Esophagus squamous epithelium (tissue), 5 donors: ENCODE measurements at regions not wholly inside any gene's neighbourhood (a gene's known extent, or its start where the extent isn't known, plus 50 kb on each side); places are given as distances from the start of the nearest gene placed in this dataset.
"Not testable (repeated sequence)": the region's sequence is repeated elsewhere in the genome, so short reads cannot be mapped to it uniquely, and the experiment has no call there.

Experiments
- DNase-seq: peaks from one replicate; lab custom pipeline; 2025; lab: John Stamatoyannopoulos, UW
- H3K27ac ChIP-seq, 4 donors: fragments of 200-600 bp; sonication (generic); one replicate each; pipeline ENCODE4 v1.5.1; 2016 to 2019; ENCODE audit warnings: mild to moderate bottlenecking in 1 of 4
- H3K27me3 ChIP-seq, 4 donors: fragments of 200-600 bp; sonication (generic); 1 replicate in 3 of 4; 2 replicates in 1 of 4; pipeline versions ENCODE4 v1.5.1 to v1.6.0; 2017 to 2021; ENCODE audit warnings: antibody characterized with exemption in 1 of 4
- H3K36me3 ChIP-seq, 3 donors: fragments of 200-600 bp; sonication (generic); one replicate each; pipeline ENCODE4 v1.5.1; 2016 to 2019
- H3K4me1 ChIP-seq, 3 donors: fragments of 200-600 bp; sonication (generic); one replicate each; pipeline ENCODE4 v1.5.1; 2017 to 2019
- H3K4me3 ChIP-seq, 4 donors: fragments of 200-600 bp; sonication (generic); 1 replicate in 3 of 4; 2 replicates in 1 of 4; pipeline ENCODE4 v1.5.1; 2016 to 2019; ENCODE audit warnings: mild to moderate bottlenecking in 2 of 4, moderate library complexity in 1 of 4
- H3K9me3 ChIP-seq, 3 donors: fragments of 200-600 bp; sonication (generic); one replicate each; pipeline ENCODE4 v1.5.1; 2016 to 2019
- POLR2A ChIP-seq, 4 donors: fragments of 450-650 bp; IDR thresholded peaks; one replicate each; pipeline ENCODE4 v1.6.1; 2017; ENCODE audit warnings: antibody characterized with exemption in 4 of 4, mild to moderate bottlenecking in 4 of 4, moderate library complexity in 3 of 4
- WGBS, 2 donors: methylation state at CpG; one replicate each; pipeline ENCODE4 v1.1.5; 2018; 5-methylcytosine and 5-hydroxymethylcytosine counted together
- intact Hi-C: fragments of 100-400 bp; cut with DNase I; formaldehyde crosslinking; loops from one replicate; pipeline ENCODE4 v1.15.0; 2022
- TF ChIP-seq, protein P1 (sequence below), 6 experiments: fragments of 450-650 bp in 4 of 6; fragments of 200-600 bp in 2 of 6; sonication (generic) in 2 of 6; IDR thresholded peaks; one replicate each; pipeline ENCODE4 v1.5.1; 2016 to 2019; ENCODE audit warnings: antibody characterized with exemption in 6 of 6, mild to moderate bottlenecking in 4 of 6, moderate library complexity in 4 of 6
- donor health status: DM: yes; HTN: yes; CAD: no.

DNA sequence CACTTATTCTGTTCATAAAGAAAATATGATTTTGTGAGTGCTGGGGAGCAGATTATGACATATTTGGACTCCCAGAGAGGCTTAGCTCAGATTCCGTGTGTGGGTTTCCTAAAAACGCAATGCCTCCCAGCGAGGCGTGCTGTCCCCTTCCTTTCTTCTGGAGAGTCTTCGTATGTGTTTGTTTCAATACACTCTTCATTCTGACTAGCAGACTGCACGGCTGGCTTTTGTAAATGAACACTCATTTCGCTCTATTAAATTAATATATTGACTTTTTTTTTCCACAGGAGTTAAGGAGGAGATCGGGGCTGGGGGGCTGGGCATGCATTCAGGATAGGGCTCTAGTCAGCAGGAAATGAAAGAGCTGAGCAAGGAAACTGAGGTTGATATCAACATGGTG, 102.3 kb downstream of the KBTBD2 start:
- H3K9me3 ChIP-seq, DNase-seq, intact Hi-C loops, H3K4me3 ChIP-seq, H3K27ac ChIP-seq, H3K27me3 ChIP-seq, H3K36me3 ChIP-seq, H3K4me1 ChIP-seq: not testable (repeated sequence)
- 80 to 83% methylated on average over 7 to 8 of the region's 8 CpGs for WGBS, 2 donors

DNA sequence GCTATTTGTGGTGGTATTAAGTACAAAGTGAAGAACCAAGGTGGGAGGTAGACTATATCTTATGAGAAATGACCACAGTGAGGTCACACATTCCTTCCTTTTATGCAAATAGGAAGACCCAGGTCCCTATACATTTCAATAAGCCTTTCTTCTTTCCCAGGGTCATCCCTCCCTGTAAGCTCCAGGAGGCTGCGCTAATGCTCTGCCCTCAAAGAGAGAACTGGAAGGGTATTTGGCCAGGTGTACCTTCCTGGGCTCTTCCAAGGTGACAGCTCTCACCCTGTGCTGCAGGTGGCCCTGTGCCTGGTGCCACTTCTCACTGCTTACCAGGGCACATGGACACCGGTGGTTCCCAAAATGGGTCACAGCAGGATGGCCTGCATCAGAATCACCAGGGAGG, 103.4 kb downstream of the KBTBD2 start:
- intact Hi-C loops, H3K9me3 ChIP-seq, DNase-seq, H3K4me3 ChIP-seq, H3K4me1 ChIP-seq, H3K27ac ChIP-seq, H3K36me3 ChIP-seq, H3K27me3 ChIP-seq: not testable (repeated sequence)
- WGBS, 2 donors = 70 to 94% methylated on average over 2 of the region's 2 CpGs

GRCh38 chr7:32785365-32785944, 106.1 kb downstream of the KBTBD2 start:
- H3K4me3 ChIP-seq, H3K4me1 ChIP-seq, H3K27me3 ChIP-seq, DNase-seq, H3K27ac ChIP-seq, H3K9me3 ChIP-seq, intact Hi-C loops, H3K36me3 ChIP-seq: not testable (repeated sequence)
- WGBS, 2 donors = 68 to 79% methylated on average over 2 to 5 of the region's 5 CpGs

DNA sequence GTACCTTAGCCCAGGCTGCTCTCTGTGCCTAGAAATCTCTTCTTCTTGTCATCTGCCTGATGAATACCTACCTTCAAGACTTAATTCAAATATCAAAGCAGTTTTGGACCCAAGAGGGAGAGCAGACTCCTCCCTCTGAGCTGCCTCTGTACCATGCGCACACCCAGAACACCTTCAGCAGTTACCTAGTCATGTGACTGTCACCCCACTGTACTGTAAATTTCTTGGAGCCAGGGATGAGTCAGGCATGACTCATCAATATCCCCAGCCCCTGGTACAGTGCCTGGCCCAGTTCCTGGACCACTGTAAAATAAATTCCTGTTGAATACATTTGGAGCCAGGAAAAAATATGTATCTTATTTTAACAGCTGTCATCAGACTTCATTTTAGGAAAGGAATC, 111.7 kb downstream of the KBTBD2 start:
- 83% methylated on average over 1 of the region's 1 CpG; no CpG with 5 or more reads in 1 of the 2 donors for WGBS, 2 donors
- H3K27me3 ChIP-seq, H3K36me3 ChIP-seq, H3K4me3 ChIP-seq, H3K27ac ChIP-seq, H3K9me3 ChIP-seq, intact Hi-C loops, DNase-seq, H3K4me1 ChIP-seq: not testable (repeated sequence)

GRCh38 chr7:32779167-32779566, 112.4 kb downstream of the KBTBD2 start:
- intact Hi-C loops = no loop called here
- Histone ChIP-seq H3K27ac (no peak overlapping the region), H3K9me3 (no peaks in the 10 kb centered on the region), H3K36me3 (no peaks in the 10 kb centered on the region), H3K4me1 (no peaks in the 10 kb centered on the region), H3K27me3 (no peaks in the 10 kb centered on the region), H3K4me3 (no peak overlapping the region)
- 28 to 50% methylated on average over 1 of the region's 1 CpG for WGBS, 2 donors
- TF ChIP-seq, protein P1, sequence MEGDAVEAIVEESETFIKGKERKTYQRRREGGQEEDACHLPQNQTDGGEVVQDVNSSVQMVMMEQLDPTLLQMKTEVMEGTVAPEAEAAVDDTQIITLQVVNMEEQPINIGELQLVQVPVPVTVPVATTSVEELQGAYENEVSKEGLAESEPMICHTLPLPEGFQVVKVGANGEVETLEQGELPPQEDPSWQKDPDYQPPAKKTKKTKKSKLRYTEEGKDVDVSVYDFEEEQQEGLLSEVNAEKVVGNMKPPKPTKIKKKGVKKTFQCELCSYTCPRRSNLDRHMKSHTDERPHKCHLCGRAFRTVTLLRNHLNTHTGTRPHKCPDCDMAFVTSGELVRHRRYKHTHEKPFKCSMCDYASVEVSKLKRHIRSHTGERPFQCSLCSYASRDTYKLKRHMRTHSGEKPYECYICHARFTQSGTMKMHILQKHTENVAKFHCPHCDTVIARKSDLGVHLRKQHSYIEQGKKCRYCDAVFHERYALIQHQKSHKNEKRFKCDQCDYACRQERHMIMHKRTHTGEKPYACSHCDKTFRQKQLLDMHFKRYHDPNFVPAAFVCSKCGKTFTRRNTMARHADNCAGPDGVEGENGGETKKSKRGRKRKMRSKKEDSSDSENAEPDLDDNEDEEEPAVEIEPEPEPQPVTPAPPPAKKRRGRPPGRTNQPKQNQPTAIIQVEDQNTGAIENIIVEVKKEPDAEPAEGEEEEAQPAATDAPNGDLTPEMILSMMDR (IDR thresholded peaks at IDR 0.05) = no peak
- TF ChIP-seq POLR2A (IDR thresholded peaks at IDR 0.05) = no peak
- no peak for DNase-seq

- H3K4me3 ChIP-seq, H3K9me3 ChIP-seq, H3K36me3 ChIP-seq, H3K27me3 ChIP-seq, DNase-seq, H3K4me1 ChIP-seq, intact Hi-C loops, H3K27ac ChIP-seq: not testable (repeated sequence)
- 78 to 91% methylated on average over 3 to 4 of the region's 4 CpGs for WGBS, 2 donors
Observed at GRCh38 chr7:32777041-32777666, 114.4 kb downstream of the KBTBD2 start.

DNA sequence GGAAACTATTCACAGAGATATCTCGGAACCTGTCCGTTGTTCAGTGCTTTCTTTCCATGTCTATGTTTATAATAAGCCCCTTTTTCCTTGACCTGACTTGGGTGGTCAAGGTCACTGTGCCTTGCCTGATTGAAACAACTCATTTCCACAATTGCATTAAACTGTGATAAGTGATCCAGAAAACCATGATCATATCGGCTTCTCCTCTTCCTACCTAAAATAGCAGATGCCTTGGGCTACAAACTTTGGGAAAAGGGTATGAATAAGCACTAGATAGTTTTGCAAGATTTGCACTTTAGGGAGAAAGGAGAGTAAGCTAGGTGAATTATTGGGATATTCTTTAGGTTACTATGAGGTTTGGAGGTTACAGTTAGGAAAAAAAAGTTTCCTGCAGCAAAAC, 115.2 kb downstream of the KBTBD2 start:
- H3K9me3 ChIP-seq, intact Hi-C loops, DNase-seq, H3K4me1 ChIP-seq, H3K4me3 ChIP-seq, H3K36me3 ChIP-seq, H3K27me3 ChIP-seq, H3K27ac ChIP-seq: not testable (repeated sequence)
- WGBS, 2 donors = 73 to 85% methylated on average over 1 to 3 of the region's 3 CpGs

DNA sequence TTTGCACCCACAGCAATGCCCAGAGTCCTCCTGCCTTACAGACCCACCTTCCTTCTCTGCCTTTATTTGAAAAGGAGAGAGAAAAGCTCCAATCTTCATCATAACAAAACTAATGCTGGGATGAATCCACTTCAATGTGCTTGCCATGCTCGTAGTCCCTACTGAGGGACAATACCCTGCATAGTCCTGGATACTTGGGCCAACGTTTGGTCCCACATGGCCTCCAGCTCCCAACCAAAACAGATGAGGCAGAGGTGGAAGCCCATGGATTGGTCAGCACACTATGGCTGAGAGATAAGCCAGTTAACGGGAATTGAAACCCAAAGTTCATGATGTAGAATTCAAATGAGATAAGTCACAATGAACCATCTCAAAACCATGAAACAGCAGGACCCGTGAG, 115.8 kb downstream of the KBTBD2 start:
- WGBS, 2 donors = 35 to 69% methylated on average over 2 of the region's 4 CpGs
- H3K4me1 ChIP-seq, H3K36me3 ChIP-seq, H3K27me3 ChIP-seq, H3K4me3 ChIP-seq, H3K27ac ChIP-seq, intact Hi-C loops, DNase-seq, H3K9me3 ChIP-seq: not testable (repeated sequence)

DNA sequence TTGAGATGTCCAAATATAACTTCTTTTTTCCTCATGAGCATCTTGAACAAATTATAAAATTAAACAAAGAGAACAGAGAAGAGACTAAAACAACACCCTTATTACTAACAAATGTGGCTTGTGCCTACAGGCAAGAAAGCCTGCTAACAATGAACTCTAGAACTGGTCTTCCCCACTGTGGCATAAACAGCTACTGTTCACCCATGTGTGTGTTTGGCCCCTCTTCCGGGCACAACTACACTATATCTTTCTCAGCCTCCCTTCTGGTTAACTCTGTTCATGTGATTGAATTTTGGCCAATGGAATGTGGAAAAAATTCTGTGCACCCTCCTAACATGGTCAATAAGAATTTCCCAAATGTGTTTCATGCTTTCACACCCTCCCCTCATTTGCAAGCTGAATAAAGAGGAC, 117.0 kb downstream of the KBTBD2 start:
- DNase-seq = no peak
- no peaks in the 10 kb centered on the region for H3K27me3 ChIP-seq
- no peak overlapping the region for H3K27ac ChIP-seq
- H3K36me3 ChIP-seq = no peaks in the 10 kb centered on the region
- intact Hi-C loops = no loop called here
- TF ChIP-seq, protein P1 (IDR thresholded peaks at IDR 0.05) = no peak
- no peak for TF ChIP-seq POLR2A (IDR thresholded peaks at IDR 0.05)
- no peaks in the 10 kb centered on the region for H3K4me1 ChIP-seq
- WGBS, 2 donors = 83 to 85% methylated on average over 1 of the region's 1 CpG
- no peaks in the 10 kb centered on the region for H3K9me3 ChIP-seq
- H3K4me3 ChIP-seq = no peak overlapping the region

- H3K27me3 ChIP-seq, H3K4me3 ChIP-seq, DNase-seq, H3K9me3 ChIP-seq, H3K4me1 ChIP-seq, intact Hi-C loops, H3K36me3 ChIP-seq, H3K27ac ChIP-seq: not testable (repeated sequence)
- WGBS, 2 donors = 39 to 53% methylated on average over 3 of the region's 3 CpGs
Observed at GRCh38 chr7:32768866-32769510, 122.6 kb downstream of the KBTBD2 start.

DNA sequence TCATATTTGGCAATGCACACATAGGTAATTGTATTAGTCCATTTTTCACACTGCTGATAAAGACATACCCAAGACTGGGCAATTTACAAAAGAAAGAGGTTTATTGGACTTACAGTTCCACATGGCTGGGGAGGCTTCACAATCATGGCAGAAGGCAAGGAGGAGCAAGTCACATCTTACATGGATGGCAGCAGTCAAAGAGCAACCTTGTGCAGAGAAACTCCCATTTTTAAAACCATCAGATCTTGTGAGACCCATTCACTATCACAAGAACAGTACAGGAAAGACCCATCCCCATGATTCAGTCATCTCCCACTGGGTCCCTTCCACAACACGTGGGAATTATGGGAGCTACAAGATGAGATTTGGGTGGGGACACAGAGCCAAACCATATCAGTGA, 123.2 kb downstream of the KBTBD2 start:
- 100% methylated on average over 1 of the region's 1 CpG for WGBS, 2 donors
- H3K4me3 ChIP-seq, intact Hi-C loops: not testable (repeated sequence)

More for the DNA sequence above, 123.2 kb downstream of the KBTBD2 start:
- not testable (repeated sequence) for H3K4me1 ChIP-seq, H3K27me3 ChIP-seq, H3K27ac ChIP-seq, H3K36me3 ChIP-seq, H3K9me3 ChIP-seq, DNase-seq
